ENCODE measurements at regions not wholly inside any gene's neighbourhood (a gene's known extent, or its start where the extent isn't known, plus 50 kb on each side); places are given as distances from the start of the nearest gene placed in this dataset.

DNA sequence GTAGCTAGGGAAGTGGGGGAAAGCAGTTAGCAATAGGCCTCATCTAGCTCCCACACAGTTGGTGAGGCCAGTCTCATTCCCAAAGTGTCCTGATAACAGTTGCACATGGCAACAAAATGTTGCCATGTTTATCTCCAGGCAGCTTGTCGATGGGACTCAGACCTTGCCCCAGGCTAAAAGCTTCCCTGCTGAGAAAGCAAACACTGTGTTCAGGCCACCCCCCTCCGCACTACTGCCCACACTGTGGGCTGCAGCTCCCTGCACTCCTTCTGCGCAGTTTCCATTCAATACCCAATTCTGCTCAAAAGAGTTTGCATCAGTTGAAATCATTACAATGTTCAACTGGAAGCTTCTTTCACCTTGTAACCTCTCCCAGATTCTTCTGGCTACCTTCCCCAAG lies 287.8 kb upstream of the GK2 start:
- H3K4me3 ChIP-seq (ENCODE audit: low read depth, low read length): no peak overlapping the region
- no peak for TF ChIP-seq CTCF (conservative IDR thresholded peaks at IDR 0.05; ENCODE audit: low read depth, low read length)
- no peak for DNase-seq (ENCODE audit: low read depth)

DNA sequence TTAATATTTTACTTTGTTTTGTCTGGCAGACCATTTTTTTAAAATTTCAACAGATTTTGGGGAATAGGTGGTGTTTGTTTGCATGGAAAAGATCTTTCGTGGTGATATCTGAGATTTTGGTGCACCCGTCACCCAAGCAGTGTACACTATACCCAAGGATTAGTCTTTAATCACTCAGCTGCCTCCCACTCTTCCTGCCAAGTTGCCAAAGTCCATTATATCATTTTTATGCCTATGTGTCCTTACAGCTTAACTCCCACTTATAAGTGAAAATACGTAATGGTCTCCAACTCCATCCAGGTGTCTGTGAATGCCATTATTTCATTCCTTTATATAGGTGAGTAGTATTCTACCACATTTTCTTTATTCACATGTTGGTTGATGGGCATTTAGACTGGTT lies 281.7 kb upstream of the GK2 start:
- no peak overlapping the region for H3K4me3 ChIP-seq (ENCODE audit: low read depth, low read length)
- no peak for TF ChIP-seq CTCF (conservative IDR thresholded peaks at IDR 0.05; ENCODE audit: low read depth, low read length)
- DNase-seq (ENCODE audit: low read depth): no peak

DNA sequence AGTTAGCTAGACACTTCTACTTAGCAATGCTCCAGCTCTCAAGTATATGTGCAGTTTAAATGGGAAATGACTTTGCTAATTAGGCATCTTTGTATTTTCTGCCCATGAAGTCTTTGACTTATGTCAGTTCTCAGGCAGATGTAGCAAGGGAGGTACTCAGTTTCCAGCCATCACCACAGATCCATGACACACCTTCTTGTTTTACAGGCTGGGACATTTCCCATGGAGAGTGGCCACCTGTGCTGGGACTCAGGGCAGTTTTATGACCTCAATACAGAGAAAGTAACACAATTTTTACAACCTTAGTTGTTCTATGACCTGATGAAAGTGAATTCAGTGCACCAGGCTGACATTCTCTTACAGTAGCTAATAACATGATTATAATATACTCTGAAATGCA lies 280.7 kb upstream of the GK2 start:
- TF ChIP-seq CTCF (conservative IDR thresholded peaks at IDR 0.05; ENCODE audit: low read depth, low read length): no peak
- no peak for DNase-seq (ENCODE audit: low read depth)
- H3K4me3 ChIP-seq (ENCODE audit: low read depth, low read length): no peak overlapping the region

GRCh38 chr4:79687006-79687405 lies 279.0 kb upstream of the GK2 start:
- H3K4me3 ChIP-seq (ENCODE audit: low read depth, low read length): no peak overlapping the region
- DNase-seq (ENCODE audit: low read depth): no peak
- no peak for TF ChIP-seq CTCF (conservative IDR thresholded peaks at IDR 0.05; ENCODE audit: low read depth, low read length)

DNA sequence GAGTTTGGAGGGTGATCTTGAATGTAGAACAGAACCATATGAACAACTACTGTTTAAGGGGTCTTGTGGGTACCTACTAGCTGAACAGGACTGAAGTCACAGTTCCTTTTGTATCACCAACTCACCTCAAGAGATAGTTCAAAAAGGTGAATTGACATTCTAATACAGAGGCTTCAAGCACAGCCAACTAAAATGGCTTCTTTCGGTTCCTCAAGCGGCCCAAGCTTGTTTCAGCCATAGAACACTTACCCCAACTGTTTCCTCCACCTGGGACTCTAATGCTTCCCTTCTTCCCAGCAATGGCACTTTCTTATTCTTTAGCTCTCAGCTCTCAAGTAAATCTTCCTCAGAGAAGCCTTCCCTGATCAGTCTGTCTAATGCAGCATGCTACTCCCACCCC lies 277.5 kb upstream of the GK2 start:
- TF ChIP-seq CTCF (conservative IDR thresholded peaks at IDR 0.05; ENCODE audit: low read depth, low read length): no peak
- no peak for DNase-seq (ENCODE audit: low read depth)
- no peak overlapping the region for H3K4me3 ChIP-seq (ENCODE audit: low read depth, low read length)

GRCh38 chr4:79684516-79684915 lies 276.5 kb upstream of the GK2 start:
- H3K4me3 ChIP-seq (ENCODE audit: low read depth, low read length): no peak overlapping the region
- no peak for TF ChIP-seq CTCF (conservative IDR thresholded peaks at IDR 0.05; ENCODE audit: low read depth, low read length)
- no peak for DNase-seq (ENCODE audit: low read depth)

DNA sequence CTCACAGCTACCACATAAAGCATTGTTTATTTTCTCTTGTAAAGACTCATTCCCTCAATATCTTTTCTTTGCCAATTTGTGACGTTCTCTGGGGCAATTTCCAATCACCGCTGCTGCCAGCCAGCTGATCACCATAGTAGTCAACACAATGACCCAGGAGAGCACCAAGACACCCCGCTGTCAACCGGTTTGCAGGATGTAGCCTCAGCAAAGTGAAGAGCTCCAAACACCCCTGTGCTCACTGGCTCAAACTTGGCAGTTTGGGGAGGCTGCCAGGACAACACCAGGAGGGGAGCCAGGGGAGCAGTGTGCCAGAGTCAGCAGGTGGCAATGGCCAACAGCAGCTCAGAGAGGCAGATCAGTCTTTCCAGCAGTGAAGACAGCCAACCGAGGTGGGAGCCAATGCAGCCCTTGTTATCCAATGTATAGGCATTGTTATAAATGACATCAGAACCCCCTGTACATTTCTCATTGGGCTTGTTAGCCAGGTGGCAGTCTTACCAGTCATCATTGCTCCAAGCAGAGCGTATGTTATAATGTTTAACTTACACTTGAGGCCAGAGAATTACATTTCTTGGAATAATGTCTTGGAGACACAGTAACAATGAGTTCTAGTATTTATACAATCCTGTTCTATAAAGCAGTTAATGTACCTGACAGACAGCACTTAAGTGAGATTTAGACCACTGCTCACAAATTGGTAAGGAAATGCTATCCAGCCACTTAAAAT lies 274.9 kb upstream of the GK2 start:
- DNase-seq (ENCODE audit: low read depth): no peak
- TF ChIP-seq CTCF (conservative IDR thresholded peaks at IDR 0.05; ENCODE audit: low read depth, low read length): no peak

More for the DNA sequence above, 274.9 kb upstream of the GK2 start:
- no peak overlapping the region for H3K4me3 ChIP-seq (ENCODE audit: low read depth, low read length)
